ENCODE measurements at regions not wholly inside any gene's neighbourhood (a gene's known extent, or its start where the extent isn't known, plus 50 kb on each side); places are given as distances from the start of the nearest gene placed in this dataset.
A peak's percentile ranks its signal among the peaks of the same experiment; 100 is the strongest.

GRCh38 chr11:95337175-95337957 lies 106.4 kb upstream of the SESN3 start:
- Histone ChIP-seq H3K4me1 (ENCODE audit: control insufficient read depth in 1 of 2, insufficient read depth in 1 of 2, low read depth in 1 of 2, low read length in 1 of 2) (peaks cover 24 to 36% of the 10 kb centered on the region in 2 experiments), H3K9me3 (no peaks in the 10 kb centered on the region), H3K27ac (peak overlapping the region; percentile 59), H3K27me3 (no peaks in the 10 kb centered on the region), H3K4me3 (ENCODE audit: low read depth in 1 of 2, low read length in 1 of 2) (peak overlapping the region; percentile 2 to 8), H3K36me3 (no peaks in the 10 kb centered on the region)
- no peak for TF ChIP-seq CTCF (IDR thresholded peaks at IDR 0.05)

- TF ChIP-seq CTCF (IDR thresholded peaks at IDR 0.05): no peak
- Histone ChIP-seq H3K4me1 (ENCODE audit: control insufficient read depth in 1 of 2, insufficient read depth in 1 of 2, low read depth in 1 of 2, low read length in 1 of 2) (peaks cover 33 to 49% of the 10 kb centered on the region in 2 experiments), H3K27me3 (no peaks in the 10 kb centered on the region), H3K4me3 (ENCODE audit: low read depth in 1 of 2, low read length in 1 of 2) (no peak overlapping the region), H3K9me3 (no peaks in the 10 kb centered on the region), H3K36me3 (no peaks in the 10 kb centered on the region), H3K27ac (no peak overlapping the region)
Observed at GRCh38 chr11:95335989-95336388, 105.0 kb upstream of the SESN3 start.

GRCh38 chr11:95331161-95331560 lies 100.2 kb upstream of the SESN3 start:
- Histone ChIP-seq H3K36me3 (no peaks in the 10 kb centered on the region), H3K4me3 (ENCODE audit: low read depth in 1 of 2, low read length in 1 of 2) (no peak overlapping the region), H3K27ac (no peak overlapping the region), H3K9me3 (no peaks in the 10 kb centered on the region), H3K4me1 (ENCODE audit: control insufficient read depth in 1 of 2, insufficient read depth in 1 of 2, low read depth in 1 of 2, low read length in 1 of 2) (peaks cover 17 to 29% of the 10 kb centered on the region in 2 experiments), H3K27me3 (no peaks in the 10 kb centered on the region)
- no peak for TF ChIP-seq CTCF (IDR thresholded peaks at IDR 0.05)

- Histone ChIP-seq H3K27me3 (no peaks in the 10 kb centered on the region), H3K27ac (no peak overlapping the region), H3K4me1 (ENCODE audit: control insufficient read depth in 1 of 2, insufficient read depth in 1 of 2, low read depth in 1 of 2, low read length in 1 of 2) (peaks cover 17 to 26% of the 10 kb centered on the region in 2 experiments), H3K36me3 (no peaks in the 10 kb centered on the region), H3K9me3 (no peaks in the 10 kb centered on the region), H3K4me3 (ENCODE audit: low read depth in 1 of 2, low read length in 1 of 2) (no peak overlapping the region)
- TF ChIP-seq CTCF (IDR thresholded peaks at IDR 0.05): no peak
Observed at GRCh38 chr11:95330302-95330701, 99.3 kb upstream of the SESN3 start.

GRCh38 chr11:95327273-95327948 lies 96.4 kb upstream of the SESN3 start:
- no peak for TF ChIP-seq CTCF (IDR thresholded peaks at IDR 0.05)
- Histone ChIP-seq H3K4me3 (ENCODE audit: low read depth in 1 of 2, low read length in 1 of 2) (no peak overlapping the region), H3K27ac (no peak overlapping the region), H3K4me1 (ENCODE audit: control insufficient read depth in 1 of 2, insufficient read depth in 1 of 2, low read depth in 1 of 2, low read length in 1 of 2) (peaks cover 9 to 14% of the 10 kb centered on the region in 2 experiments), H3K27me3 (no peaks in the 10 kb centered on the region), H3K36me3 (no peaks in the 10 kb centered on the region), H3K9me3 (no peaks in the 10 kb centered on the region)
